ENCODE measurements at regions not wholly inside any gene's neighbourhood (a gene's known extent, or its start where the extent isn't known, plus 50 kb on each side); places are given as distances from the start of the nearest gene placed in this dataset.

GRCh38 chr5:7190712-7191250, 205.2 kb upstream of the ADCY2 start:
- no peak for DNase-seq (ENCODE audit: low spot score, unreplicated experiment)
- peaks cover 4% of the 10 kb centered on the region for H3K4me1 Mint-ChIP-seq (ENCODE audit: low read depth)
- H3K36me3 Mint-ChIP-seq (ENCODE audit: insufficient read depth) = no peaks in the 10 kb centered on the region
- no peak overlapping the region for H3K27ac Mint-ChIP-seq
- no peak overlapping the region for H3K4me3 Mint-ChIP-seq (ENCODE audit: low read depth)
- TF ChIP-seq CTCF (IDR thresholded peaks at IDR 0.05; ENCODE audit: unreplicated experiment) = no peak
- no peaks in the 10 kb centered on the region for H3K27me3 Mint-ChIP-seq
- H3K9me3 Mint-ChIP-seq (ENCODE audit: low read depth) = no peaks in the 10 kb centered on the region

- no peaks in the 10 kb centered on the region for H3K9me3 Mint-ChIP-seq (ENCODE audit: low read depth)
- no peaks in the 10 kb centered on the region for H3K27me3 Mint-ChIP-seq
- H3K4me1 Mint-ChIP-seq (ENCODE audit: low read depth) = peaks cover 4% of the 10 kb centered on the region
- H3K4me3 Mint-ChIP-seq (ENCODE audit: low read depth) = no peak overlapping the region
- TF ChIP-seq CTCF (IDR thresholded peaks at IDR 0.05; ENCODE audit: unreplicated experiment) = no peak
- DNase-seq (ENCODE audit: low spot score, unreplicated experiment) = no peak
- H3K36me3 Mint-ChIP-seq (ENCODE audit: insufficient read depth) = no peaks in the 10 kb centered on the region
- no peak overlapping the region for H3K27ac Mint-ChIP-seq
These were observed 203.9 kb upstream of the ADCY2 start for GRCh38 chr5:7192016-7192415.

GRCh38 chr5:7202846-7203245, 193.1 kb upstream of the ADCY2 start:
- H3K4me1 Mint-ChIP-seq (ENCODE audit: low read depth) = no peaks in the 10 kb centered on the region
- H3K4me3 Mint-ChIP-seq (ENCODE audit: low read depth) = no peak overlapping the region
- H3K9me3 Mint-ChIP-seq (ENCODE audit: low read depth) = peaks cover 9% of the 10 kb centered on the region
- H3K36me3 Mint-ChIP-seq (ENCODE audit: insufficient read depth) = no peaks in the 10 kb centered on the region
- no peak for DNase-seq (ENCODE audit: low spot score, unreplicated experiment)
- no peak for TF ChIP-seq CTCF (IDR thresholded peaks at IDR 0.05; ENCODE audit: unreplicated experiment)
- peaks cover 6% of the 10 kb centered on the region for H3K27me3 Mint-ChIP-seq
- no peak overlapping the region for H3K27ac Mint-ChIP-seq

GRCh38 chr5:7207979-7208378, 188.0 kb upstream of the ADCY2 start:
- no peak for TF ChIP-seq CTCF (IDR thresholded peaks at IDR 0.05; ENCODE audit: unreplicated experiment)
- no peaks in the 10 kb centered on the region for H3K9me3 Mint-ChIP-seq (ENCODE audit: low read depth)
- H3K27me3 Mint-ChIP-seq = no peaks in the 10 kb centered on the region
- H3K36me3 Mint-ChIP-seq (ENCODE audit: insufficient read depth) = no peaks in the 10 kb centered on the region
- peaks cover 3% of the 10 kb centered on the region for H3K4me1 Mint-ChIP-seq (ENCODE audit: low read depth)
- no peak for DNase-seq (ENCODE audit: low spot score, unreplicated experiment)
- H3K4me3 Mint-ChIP-seq (ENCODE audit: low read depth) = no peak overlapping the region
- no peak overlapping the region for H3K27ac Mint-ChIP-seq

- TF ChIP-seq CTCF (IDR thresholded peaks at IDR 0.05; ENCODE audit: unreplicated experiment) = no peak
- Mint-ChIP-seq H3K27ac (no peak overlapping the region), H3K9me3 (ENCODE audit: low read depth) (no peaks in the 10 kb centered on the region), H3K27me3 (no peaks in the 10 kb centered on the region), H3K36me3 (ENCODE audit: insufficient read depth) (no peaks in the 10 kb centered on the region), H3K4me1 (ENCODE audit: low read depth) (peaks cover 3% of the 10 kb centered on the region), H3K4me3 (ENCODE audit: low read depth) (no peak overlapping the region)
- no peak for DNase-seq (ENCODE audit: low spot score, unreplicated experiment)
These were observed 187.0 kb upstream of the ADCY2 start for GRCh38 chr5:7208938-7209337.

All from progenitor cell of endocrine pancreas (in vitro differentiated cells).